NCI-H2227 treated with DMSO at 0.1 percent for 48 hours (cell line): ENCODE measurements at regions not wholly inside any gene's neighbourhood (a gene's known extent, or its start where the extent isn't known, plus 50 kb on each side); places are given as distances from the start of the nearest gene placed in this dataset.

Source experiments
- DNase-seq: peaks from one replicate; lab custom pipeline; 2025; lab: John Stamatoyannopoulos, UW

DNA sequence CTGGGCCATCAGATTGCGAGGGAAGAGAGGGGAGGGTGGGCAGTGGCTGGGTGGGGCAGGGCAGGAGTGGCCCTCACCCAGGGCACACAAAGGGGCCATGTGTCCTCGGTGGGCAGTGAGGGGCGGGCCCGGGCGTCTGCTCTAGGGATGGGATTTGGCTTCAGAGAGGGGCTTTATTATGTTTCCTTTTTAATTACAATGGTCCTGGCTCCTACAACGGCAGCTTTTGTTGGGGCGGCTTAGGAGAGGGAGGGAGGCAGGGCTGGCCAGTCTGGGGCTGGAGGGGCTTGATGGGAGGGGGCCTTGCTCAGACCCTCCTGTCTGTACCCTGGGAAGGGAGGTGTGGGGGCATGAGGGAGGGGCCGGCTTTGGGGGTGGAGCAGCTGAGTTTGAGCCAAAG, 102.8 kb upstream of the WNT4 start:
- DNase-seq = no peak

DNA sequence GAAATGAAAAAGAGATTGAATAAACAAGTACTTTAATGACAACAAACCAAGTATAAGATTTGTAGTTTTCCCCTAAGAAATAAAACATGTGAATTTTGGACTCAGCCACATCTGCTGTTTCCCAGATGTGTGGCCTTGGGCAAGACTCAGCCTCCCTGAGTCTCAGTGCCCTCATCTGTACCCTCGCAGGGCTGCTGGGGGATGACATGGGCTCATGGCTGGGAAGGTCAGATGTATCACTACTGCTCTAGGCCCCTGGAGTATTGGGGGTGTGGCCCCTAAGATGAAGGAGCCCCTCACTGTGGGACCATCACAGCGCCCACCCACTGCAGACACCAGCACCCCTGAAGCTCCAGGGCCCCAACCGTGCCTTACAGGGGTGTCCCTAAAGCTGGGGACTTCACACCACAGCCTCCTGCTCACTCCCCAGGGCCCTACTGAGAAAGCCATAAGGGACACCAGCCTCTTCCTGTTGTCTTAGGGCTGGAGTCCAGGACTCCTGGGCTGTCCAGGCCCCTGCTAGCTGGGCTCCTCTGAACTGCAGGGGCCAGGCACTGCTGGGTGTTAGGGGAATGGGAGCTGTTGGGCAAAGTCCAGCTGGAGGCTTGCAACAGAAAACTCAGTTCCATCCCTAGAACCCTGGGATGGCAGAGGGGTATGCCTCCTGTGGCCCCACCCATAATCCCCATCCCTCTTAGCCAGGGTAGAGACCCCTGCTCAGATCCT, 104.0 kb upstream of the WNT4 start:
- DNase-seq = no peak

DNA sequence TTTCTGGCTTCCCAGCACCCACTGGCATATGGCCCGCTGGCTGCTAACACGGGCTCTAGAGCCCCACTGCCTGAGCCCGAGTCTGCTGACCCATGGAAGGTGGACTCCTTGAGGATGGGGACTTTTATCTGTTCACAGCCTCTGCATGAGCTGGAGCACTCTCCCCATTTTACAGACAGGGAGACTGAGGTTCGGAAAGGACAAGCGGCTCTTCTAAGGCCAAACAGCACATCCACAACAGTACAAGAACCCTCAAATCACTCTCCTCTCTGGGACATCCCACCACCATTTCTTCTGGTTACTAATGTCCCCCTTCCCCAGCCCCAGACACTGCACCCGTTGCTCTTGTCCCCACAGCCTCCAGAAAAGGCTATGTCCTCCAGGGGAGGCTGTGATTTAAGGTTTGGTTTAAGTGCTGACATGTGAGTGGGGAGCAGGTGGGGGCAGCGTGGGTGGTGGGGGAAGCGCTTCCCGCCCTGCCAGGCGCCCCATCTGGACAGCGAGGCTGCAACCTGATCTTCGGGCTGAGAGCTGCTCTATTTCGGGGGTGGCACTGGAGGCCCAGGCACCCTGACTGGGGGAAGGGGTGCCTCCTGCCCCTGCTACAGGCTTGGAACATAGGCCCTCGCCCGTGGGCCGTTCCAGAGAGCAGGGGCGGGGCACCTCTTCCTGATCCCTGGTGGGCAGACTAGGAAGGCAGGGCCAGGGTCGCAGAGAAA, 104.8 kb upstream of the WNT4 start:
- no peak for DNase-seq

DNA sequence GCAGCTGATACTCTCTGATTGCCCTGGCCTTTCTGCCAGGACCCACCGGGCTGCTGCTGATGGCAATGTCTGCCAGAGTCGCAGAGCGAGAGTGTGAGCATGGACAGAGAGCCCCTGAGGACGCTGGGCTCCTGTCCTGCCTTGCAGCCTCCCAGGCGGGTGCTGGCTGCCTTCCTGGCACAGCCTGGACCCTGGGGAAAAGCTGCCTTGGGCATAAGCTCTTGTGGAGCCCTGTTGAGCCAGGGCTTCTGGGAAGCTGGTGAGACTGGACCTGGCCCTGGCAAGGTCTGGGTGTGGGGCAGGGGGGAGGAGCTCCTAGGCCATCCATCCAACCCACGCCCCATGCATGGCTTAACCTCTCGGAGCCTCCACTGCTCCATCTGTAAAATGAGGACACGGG, 105.8 kb upstream of the WNT4 start:
- DNase-seq = no peak

DNA sequence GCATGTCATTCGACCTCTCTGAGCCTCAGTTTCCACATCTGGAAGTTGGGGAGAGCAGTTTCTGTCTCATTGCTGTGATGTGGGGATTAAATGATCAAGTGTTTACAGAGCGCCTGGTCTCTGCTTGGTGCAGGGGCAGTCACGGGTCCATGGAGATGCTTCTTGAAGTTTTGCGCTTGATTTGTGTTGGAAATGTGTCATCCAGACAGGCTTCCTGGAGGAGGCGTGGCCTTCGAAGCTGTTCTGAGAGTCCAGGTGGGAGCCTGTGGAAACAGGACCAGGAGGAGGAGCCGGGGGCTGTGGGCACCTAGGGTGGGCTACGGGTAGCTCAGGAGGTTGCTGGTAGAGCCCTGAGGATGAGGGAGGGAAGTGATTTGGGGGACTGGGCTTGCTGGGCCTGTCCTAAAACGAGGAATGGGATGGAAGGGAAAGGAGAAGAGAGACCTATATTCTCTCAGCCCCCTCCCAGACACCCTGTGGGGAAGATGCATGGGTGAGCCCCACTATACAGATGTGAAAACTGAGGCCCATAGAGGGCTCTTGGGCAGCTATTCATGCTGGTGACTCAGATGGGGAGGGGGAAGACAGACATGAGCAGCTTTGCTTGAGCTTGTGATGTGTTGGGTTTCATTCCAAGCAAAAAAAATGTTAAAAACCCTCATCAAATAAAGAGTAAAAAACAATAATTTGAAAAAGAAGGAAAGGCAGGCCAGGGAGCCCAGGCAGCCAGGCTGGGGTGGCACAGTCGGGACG, 107.2 kb upstream of the WNT4 start:
- no peak for DNase-seq

DNA sequence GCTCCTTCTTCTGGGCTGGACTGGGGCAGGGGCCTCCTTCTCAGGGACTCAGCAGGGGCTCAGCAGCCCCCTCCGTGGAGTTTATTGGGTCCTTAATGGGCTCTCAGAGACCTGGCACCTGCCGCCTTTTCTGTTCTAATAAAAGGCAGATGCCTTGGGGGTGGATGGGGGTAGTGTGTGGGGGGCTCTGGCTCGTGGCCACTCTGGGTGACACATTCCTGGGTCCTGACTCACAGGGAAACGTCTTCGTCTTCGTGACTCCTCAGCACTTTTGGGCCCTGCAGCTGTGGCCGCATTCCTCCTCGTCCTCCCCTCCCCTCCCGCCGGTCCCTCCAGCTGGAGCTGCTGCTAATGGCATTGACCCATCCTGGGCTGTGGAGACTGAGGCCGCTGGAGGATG, 107.8 kb upstream of the WNT4 start:
- DNase-seq = no peak

DNA sequence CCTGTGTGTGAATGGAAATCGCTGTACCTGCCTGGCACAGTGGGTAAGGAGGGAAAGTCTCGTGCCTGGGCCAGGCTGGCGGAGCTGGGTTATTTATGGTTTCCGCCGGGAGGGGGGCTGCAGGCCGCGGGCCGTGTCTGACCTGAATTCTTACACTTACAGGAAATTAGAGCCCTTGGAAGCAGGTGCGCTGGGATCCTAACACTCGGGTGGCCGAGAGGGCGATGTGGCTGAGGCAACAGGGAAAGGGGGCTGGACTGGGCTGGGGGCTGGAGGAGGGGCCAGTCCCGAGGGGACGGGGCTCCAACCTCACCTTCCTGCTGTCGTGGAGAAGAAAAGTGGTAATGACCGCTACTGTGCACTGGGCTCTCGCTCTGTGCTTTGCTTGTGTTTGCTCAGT, 109.4 kb upstream of the WNT4 start:
- DNase-seq = peak; percentile 16

DNA sequence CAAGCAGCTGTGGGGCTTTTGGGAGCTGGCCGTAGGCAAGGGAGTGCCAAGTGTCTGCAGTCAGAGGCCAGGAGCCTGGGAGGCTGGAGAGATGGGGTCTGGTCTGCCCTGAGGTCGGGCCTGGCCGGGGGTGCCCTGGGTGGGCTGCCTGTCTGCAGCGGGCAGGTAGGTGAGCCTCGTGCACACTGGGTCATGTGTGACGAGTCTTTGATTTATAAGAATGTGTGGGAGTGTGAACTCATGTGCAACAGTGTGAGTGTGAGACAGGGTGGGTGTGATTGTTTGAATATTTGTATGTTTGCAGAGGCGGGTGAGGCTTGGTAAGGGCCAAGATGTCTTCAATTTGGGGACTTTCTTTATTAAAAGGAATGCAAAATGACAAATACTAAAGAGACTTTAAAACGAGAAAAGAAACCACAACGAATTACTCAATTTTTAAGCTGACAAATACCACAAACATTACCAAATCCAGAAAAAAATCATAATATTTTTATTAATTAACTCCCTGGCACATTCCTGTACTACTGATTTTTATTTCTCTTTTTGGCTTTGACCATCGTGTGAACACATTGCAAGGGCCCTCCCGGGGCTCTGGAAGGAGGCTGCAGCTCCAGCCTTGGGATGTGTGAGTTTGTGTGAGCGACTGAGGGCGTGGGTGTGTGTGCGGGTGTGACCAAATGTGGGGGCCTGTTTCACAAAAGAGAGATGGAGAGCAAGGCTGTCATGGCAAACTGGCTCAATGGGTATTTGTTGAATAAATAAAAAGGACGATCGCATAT, 110.3 kb upstream of the WNT4 start:
- DNase-seq = no peak

DNA sequence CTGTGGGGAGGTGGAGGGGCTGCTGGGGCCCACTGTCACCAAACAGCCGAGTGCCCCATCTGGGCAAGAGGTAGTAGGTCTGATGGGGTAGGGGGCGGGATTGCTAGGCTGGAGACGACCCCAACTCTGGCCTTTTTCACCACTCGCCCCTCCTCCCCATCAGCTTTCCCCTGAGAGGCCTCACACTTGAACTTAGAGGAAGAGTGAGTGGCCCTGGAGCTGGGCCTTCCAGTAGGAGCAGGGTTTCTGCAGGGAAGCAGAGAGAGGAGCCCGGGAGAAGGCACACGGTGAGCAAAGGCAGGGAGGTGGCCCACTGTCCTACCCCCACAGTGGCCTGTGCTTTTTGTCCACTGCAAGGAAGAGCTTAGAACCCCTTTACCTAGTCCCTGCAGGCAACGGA, 111.9 kb upstream of the WNT4 start:
- no peak for DNase-seq

DNA sequence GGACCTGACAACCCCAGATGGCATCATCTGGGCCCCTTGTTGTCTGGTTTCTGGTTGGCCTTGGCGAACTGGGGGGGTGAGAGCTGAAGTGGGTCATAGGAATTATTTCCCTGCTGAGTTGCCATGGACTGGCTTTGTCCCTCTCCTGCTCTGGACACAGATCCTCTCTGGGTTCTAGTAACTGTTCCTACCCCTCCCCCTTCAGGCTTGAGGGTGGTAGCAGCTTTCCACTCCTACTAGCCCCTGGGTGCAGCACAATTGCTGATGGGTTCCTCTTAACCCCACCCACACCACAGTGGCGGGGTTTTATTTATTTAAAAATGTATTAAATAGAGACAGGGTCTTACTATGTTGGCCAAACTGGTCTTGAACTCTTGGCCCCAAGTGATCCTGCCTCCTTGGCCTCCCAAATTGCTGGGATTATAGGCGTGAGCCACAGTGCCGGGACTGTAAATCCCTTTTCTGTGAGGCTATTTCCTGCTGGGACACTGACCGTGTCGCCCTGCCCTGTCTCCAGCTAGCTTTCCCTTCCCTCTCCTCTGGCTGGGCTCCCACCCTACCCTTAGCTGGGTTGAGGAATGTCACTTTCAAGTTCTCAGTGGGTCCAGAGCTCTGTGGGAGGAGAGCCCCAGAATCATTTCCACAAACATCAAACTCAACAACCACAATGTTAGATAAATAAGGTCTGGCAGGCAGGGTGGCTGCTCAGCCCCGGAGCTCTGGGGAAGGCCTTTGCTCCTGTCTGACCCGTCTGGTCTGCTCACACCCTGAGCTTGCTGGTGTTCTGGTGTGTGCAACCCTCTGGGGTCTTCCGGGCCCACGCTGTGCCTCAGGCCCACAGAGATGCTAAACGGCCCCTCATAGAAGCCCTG, 112.7 kb upstream of the WNT4 start:
- no peak for DNase-seq

DNA sequence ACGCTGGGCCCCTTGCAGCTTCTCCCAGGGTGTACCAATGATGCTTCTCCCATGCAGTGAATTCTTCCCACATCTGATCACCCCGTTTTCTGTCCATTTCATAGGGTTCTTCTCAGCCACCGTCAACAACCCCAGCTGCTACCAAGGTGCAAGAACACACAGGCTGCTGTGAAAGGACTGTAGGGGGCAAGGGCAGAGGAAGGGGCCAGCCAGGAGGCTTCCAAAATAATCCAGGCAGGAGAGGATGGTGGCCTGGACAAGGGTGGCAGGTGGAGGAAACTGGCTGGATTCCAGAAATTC, 113.3 kb upstream of the WNT4 start:
- no peak for DNase-seq

DNA sequence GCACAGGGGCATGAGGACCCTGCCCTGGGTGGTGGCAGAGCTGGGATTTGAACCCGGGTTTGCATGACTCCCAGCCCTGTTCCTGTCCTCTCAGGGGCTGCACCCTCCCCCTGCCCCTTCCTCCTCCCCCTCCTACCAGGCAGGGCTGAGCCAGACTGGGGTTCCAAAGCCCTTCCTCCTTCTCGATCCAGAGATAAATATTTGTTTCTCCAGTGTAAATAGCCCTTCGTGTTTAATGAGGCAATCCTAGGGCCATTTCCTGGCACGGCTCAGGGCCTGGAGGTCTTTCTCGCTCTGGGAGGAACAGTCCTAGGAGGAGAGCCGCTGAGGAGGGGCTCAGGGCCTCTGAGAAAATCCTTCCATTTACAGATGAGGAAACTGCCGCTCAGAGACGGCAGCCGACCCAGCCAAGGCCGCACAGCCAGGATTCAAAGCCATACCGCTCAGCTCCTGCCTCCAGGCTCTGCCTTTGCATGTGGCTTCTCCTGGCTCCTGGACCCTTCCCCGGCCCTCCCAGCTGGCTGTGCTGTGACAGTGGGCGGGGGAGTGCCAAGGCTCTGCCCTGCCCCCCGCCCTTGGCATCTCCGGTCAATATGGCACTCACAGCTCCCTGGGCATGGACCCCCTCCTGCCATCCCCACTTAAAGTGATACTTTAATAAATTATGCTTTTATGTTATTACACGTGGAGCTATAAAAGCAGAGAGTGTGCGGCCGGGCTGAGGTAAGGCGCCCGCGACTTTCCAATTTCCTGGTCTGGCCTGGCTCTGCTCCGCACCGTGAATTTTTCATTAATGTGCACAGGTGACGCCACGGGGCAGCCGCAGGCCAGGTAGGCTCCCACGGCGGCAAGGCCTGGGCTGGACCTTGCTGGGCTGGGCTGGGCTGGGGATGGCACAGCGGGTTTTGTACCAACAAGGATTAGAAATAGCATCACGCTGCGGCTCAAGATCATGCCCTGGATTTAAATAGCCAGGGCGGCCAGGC, 114.7 kb upstream of the WNT4 start:
- DNase-seq = no peak

DNA sequence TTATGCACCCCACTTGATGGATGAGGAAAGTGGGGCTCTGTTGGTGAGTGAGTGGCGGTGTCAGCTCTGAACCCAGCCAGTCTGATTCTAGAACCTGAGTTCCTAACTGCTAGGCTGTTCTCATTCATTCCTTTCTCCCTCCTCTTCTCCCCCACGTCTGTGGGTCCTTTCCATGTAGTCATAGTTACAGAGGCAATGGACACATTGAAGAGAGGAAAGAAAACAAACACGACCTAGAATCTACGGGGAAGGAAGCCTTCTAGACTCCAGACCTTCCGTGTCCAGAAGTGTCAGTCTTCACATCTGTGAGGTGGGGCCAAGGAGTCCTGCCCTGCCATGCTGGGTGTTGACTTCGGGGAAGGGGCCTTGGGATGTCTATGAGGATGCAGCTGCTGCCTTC, 115.8 kb upstream of the WNT4 start:
- no peak for DNase-seq

DNA sequence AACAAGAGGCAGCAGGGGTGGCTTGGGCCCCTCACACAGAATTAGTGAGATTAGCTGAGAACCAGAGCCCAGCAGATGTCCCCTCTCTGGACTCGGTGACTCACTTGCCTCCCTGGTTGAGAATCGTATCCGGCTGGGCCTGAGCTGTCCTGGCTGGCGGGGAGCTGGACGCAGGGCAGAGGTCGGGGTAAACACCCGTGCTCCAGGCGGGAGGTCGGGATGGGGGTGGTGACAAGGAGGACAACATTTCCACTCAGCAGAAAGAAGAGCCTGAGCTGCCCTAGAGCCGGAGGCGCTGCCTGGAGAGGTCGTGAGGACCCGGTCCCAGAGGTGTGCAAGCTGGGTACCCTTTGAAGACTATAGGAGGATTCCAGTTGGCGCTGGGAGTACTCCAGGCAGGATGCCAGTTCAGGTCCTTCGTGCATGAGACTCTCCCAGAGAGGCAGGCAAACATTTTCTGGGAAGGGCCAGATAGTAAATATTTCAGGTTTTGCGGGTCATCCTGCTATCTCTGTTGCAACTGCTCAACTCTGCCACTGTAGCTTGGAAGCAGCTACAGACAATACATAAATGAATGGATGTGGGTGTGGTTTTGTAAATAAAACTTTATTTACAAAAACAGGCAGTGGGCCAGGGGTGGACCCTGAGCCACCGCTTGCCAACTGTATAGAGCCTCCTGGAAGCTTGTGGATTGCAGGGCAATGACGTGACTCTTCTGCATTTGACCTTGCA, 116.8 kb upstream of the WNT4 start:
- no peak for DNase-seq

DNA sequence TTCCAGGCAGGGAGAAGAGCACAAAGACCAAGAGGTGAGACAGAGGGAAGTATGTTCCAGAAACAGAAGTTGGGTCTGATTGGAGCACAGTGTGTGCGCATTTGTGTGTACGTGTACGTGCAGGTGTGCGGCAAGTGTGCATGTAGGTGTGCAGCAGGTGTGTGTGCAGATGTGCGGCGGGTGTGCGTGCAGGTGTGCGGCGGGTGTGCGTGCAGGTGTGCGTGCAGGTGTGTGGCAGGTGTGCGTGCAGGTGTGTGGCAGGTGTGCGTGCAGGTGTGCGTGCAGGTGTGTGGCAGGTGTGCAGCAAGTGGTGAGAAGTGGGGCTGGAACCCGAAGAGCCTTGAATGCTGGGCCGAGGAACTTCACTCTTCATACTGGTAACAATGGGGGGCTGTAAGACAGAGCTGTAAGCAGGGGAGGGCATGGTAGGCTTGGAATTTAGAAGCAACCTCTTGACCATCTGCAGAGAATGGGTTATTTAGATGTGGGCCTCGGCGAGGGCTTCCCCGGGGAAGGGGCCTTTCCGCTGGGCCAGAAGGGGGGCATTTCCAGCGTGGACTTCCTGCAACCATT, 118.0 kb upstream of the WNT4 start:
- DNase-seq = no peak

DNA sequence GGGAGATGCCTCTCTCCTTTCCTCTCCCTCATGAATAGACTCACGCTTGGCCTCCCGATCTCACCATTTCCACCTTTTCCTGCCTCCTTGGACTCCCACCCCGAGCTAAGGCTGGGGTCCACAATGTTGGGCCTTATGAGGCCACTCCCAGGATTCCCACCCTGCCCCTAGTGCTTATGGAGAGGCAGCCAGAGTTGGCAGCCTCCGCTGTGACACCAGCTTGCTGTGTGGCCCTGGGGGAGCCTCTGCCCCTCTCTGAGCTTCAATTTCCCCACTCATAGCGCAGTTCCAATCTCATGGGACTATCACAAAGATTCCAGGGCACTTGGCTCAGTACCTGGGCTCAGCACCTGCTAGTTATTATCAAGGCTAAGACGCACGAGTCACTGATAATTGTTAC, 118.7 kb upstream of the WNT4 start:
- DNase-seq = no peak

DNA sequence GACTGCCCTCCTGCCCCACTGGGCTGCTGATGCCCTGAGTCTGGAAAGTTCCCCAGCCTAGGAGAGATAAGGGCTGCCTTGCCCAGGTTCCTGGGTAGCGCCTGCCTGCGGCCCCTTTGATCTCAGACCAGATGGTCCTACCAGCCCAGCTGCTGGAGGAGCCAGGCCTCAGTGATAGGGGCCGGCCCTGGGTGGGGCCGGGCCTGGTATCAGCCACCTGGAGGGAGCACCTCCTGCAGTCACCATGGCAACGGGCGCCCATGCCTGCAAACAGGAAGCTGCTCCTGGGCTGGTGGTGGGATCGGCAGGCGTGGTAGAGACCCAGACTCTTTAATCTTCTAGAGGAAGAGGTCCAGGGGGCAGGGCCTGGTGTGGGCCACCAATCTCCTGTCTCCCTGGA, 119.7 kb upstream of the WNT4 start:
- DNase-seq = no peak

DNA sequence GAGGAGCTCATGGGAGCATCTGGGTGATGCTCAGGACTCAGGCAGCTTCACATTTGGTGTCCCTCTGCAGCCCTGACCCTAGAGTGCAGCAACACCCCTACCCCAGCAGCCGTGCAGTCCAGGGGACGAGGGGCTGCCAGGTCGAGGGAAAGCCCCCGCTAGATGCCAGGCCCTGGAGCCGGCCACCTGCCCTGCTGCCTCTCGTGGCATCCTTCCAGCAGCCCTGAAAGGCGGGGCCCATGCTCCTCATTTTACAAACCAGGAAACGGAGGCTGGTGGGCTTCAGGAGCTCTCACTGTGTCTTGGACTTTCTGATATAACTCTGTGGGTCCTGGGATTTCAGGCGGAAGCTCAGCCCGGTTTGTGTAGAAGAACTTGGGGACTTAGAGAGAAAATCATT, 120.5 kb upstream of the WNT4 start:
- DNase-seq = no peak
